H1 (cell line): ENCODE measurements at regions not wholly inside any gene's neighbourhood (a gene's known extent, or its start where the extent isn't known, plus 50 kb on each side); places are given as distances from the start of the nearest gene placed in this dataset.

ENCODE experiments used
- CTCF ChIA-PET: fragments of 300-600 bp; sonication (Branson Sonifier 250); formaldehyde crosslinking; loops from one replicate; lab custom pipeline; 2021; ENCODE audit not compliant: partially characterized antibody; lab: Charles Lee
- POLR2A ChIA-PET: fragments of 300-600 bp; sonication (Branson Sonifier 250); formaldehyde crosslinking; loops from one replicate; lab custom pipeline; 2021; ENCODE audit warnings: inconsistent platforms; ENCODE audit not compliant: partially characterized antibody; lab: Charles Lee
- DNase-seq, 2 experiments: peaks; one replicate each; pipeline versions ENCODE4 v3.0.0 to v3.0.0-alpha.2; 2010 to 2022; ENCODE audit warnings: low spot score in 2 of 2, low read depth in 1 of 2, mixed read lengths in 1 of 2
- FAIRE-seq: peaks from 2 replicates; lab custom pipeline; 2011; peaks lifted over from hg19 to GRCh38; lab: Jason Lieb, UNC
- H2AFZ ChIP-seq: 2 replicates; pipeline ENCODE4 v1.8.1; 2012; ENCODE audit warnings: low read length, inconsistent platforms
- H2AK5ac ChIP-seq: 2 replicates; pipeline ENCODE4 v1.6.1; 2013; ENCODE audit warnings: low read depth, low read length
- H2BK120ac ChIP-seq: replicated peaks from 2 replicates; pipeline ENCODE3; 2013; ENCODE audit warnings: low read depth, low read length, inconsistent platforms
- H2BK12ac ChIP-seq: 2 replicates; pipeline ENCODE4 v1.6.1; 2013; ENCODE audit warnings: low read depth, low read length
- H2BK15ac ChIP-seq: 2 replicates; pipeline ENCODE4 v1.6.1; 2013; ENCODE audit warnings: low read length
- H2BK20ac ChIP-seq: 2 replicates; pipeline ENCODE4 v1.6.1; 2013; ENCODE audit warnings: low read length
- H2BK5ac ChIP-seq: 2 replicates; pipeline ENCODE4 v1.6.1; 2013; ENCODE audit warnings: low read depth, low read length
- H3K14ac ChIP-seq: 2 replicates; pipeline ENCODE4 v1.6.1; 2013; ENCODE audit warnings: inconsistent platforms; ENCODE audit not compliant: insufficient read length
- H3K18ac ChIP-seq: 2 replicates; pipeline ENCODE4 v1.6.1; 2013; ENCODE audit warnings: low read length; ENCODE audit errors: extremely low read depth
- H3K23ac ChIP-seq: 2 replicates; pipeline ENCODE4 v1.6.1; 2013; ENCODE audit warnings: inconsistent platforms; ENCODE audit not compliant: insufficient read length
- H3K23me2 ChIP-seq: 2 replicates; pipeline ENCODE4 v1.6.1; 2013; ENCODE audit warnings: low read depth, low read length
- H3K27ac ChIP-seq: 2 replicates; pipeline ENCODE4 v1.6.1; 2011; ENCODE audit warnings: low read depth, low read length, inconsistent platforms
- H3K27me3 ChIP-seq, 4 experiments: replicated peaks in 1 of 4; 1 replicate in 1 of 4; 2 replicates in 3 of 4; pipeline versions ENCODE4 v1.6.1 to v1.8.1; 2011 to 2013; ENCODE audit warnings: low read length in 3 of 4, mild to moderate bottlenecking in 3 of 4, inconsistent platforms in 2 of 4, mixed read lengths in 2 of 4, moderate library complexity in 1 of 4; ENCODE audit not compliant: control insufficient read depth in 3 of 4, insufficient read depth in 3 of 4; ENCODE audit errors: extremely low read depth in 1 of 4
- H3K36me3 ChIP-seq, 4 experiments: 2 replicates each; pipeline versions ENCODE4 v1.6.1 to v1.8.1; 2011 to 2013; ENCODE audit warnings: mild to moderate bottlenecking in 4 of 4, low read length in 3 of 4, moderate library complexity in 2 of 4, control low read depth in 1 of 4, inconsistent platforms in 1 of 4; ENCODE audit not compliant: insufficient read depth in 4 of 4, control insufficient read depth in 2 of 4
- H3K4ac ChIP-seq: replicated peaks from 2 replicates; pipeline ENCODE3; 2013; ENCODE audit warnings: low read length, low read depth, mixed read lengths, inconsistent platforms; ENCODE audit not compliant: insufficient read length
- H3K4me1 ChIP-seq, 4 experiments: replicated peaks in 1 of 4; 1 replicate in 1 of 4; 2 replicates in 3 of 4; pipeline versions ENCODE4 v1.6.1 to v1.8.1; 2011 to 2013; ENCODE audit warnings: low read length in 3 of 4, inconsistent platforms in 2 of 4, mixed read lengths in 1 of 4; ENCODE audit not compliant: insufficient read depth in 4 of 4, control insufficient read depth in 3 of 4
- H3K4me2 ChIP-seq, 2 experiments: 2 replicates each; pipeline versions ENCODE4 v1.6.1 to v1.8.1; 2011 to 2013; ENCODE audit warnings: low read depth in 2 of 2, low read length in 2 of 2, control low read depth in 1 of 2, inconsistent platforms in 1 of 2, mild to moderate bottlenecking in 1 of 2; ENCODE audit not compliant: insufficient read depth in 1 of 2
- H3K4me3 ChIP-seq, 4 experiments: fragments of 200-600, 300-600 bp in 1 of 4; sonication (generic), shearing (Covaris generic), sonication (Bioruptor Twin) in 1 of 4; 2 replicates each; pipeline versions ENCODE4 v1.5.1 to v1.8.1; 2011 to 2016; ENCODE audit warnings: low read length in 4 of 4, low read depth in 3 of 4, control low read depth in 2 of 4, inconsistent platforms in 2 of 4, mild to moderate bottlenecking in 2 of 4, mixed read lengths in 1 of 4, moderate library complexity in 1 of 4; ENCODE audit not compliant: insufficient read depth in 2 of 4; ENCODE audit errors: extremely low read depth in 1 of 4
- H3K56ac ChIP-seq: replicated peaks from 2 replicates; pipeline ENCODE3; 2013; ENCODE audit warnings: low read depth, mild to moderate bottlenecking, mixed read lengths, low read length, inconsistent platforms; ENCODE audit not compliant: insufficient read length
- H3K79me1 ChIP-seq: 2 replicates; pipeline ENCODE4 v1.6.1; 2013; ENCODE audit warnings: low read depth, low read length, control low read depth
- H3K79me2 ChIP-seq, 2 experiments: 2 replicates each; pipeline versions ENCODE4 v1.6.1 to v1.8.1; 2012 to 2013; ENCODE audit warnings: low read length in 2 of 2, mild to moderate bottlenecking in 2 of 2, inconsistent platforms in 1 of 2; ENCODE audit not compliant: insufficient read depth in 2 of 2, control insufficient read depth in 1 of 2
- H3K9ac ChIP-seq, 4 experiments: replicated peaks in 1 of 4; 1 replicate in 1 of 4; 2 replicates in 3 of 4; pipeline versions ENCODE4 v1.6.1 to v1.8.1; 2011 to 2013; ENCODE audit warnings: low read depth in 3 of 4, low read length in 3 of 4, control low read depth in 2 of 4, mild to moderate bottlenecking in 2 of 4, moderate library complexity in 2 of 4, inconsistent platforms in 1 of 4; ENCODE audit errors: extremely low read depth in 1 of 4
- H3K9me3 ChIP-seq, 2 experiments: 2 replicates each; pipeline versions ENCODE4 v1.6.1 to v1.8.1; 2012 to 2013; ENCODE audit warnings: mild to moderate bottlenecking in 2 of 2, moderate library complexity in 2 of 2, control low read depth in 1 of 2, inconsistent platforms in 1 of 2, low read depth in 1 of 2, low read length in 1 of 2, mixed read lengths in 1 of 2; ENCODE audit not compliant: insufficient read depth in 2 of 2
- H4K20me1 ChIP-seq, 2 experiments: replicated peaks in 1 of 2; 2 replicates each; pipeline versions ENCODE3 to v1.8.1; 2011 to 2013; ENCODE audit warnings: inconsistent platforms in 2 of 2, low read length in 2 of 2, mild to moderate bottlenecking in 1 of 2; ENCODE audit not compliant: insufficient read depth in 2 of 2, control insufficient read depth in 1 of 2
- H4K5ac ChIP-seq: 2 replicates; pipeline ENCODE4 v1.6.1; 2013; ENCODE audit warnings: low read length, low read depth, mixed read lengths, inconsistent platforms; ENCODE audit not compliant: insufficient read length
- H4K8ac ChIP-seq: 2 replicates; pipeline ENCODE4 v1.8.0; 2013; ENCODE audit warnings: mild to moderate bottlenecking, moderate library complexity, low read length, inconsistent platforms; ENCODE audit not compliant: insufficient read depth; ENCODE audit errors: extremely low read depth
- H4K91ac ChIP-seq: replicated peaks from 2 replicates; pipeline ENCODE3; 2013; ENCODE audit warnings: low read length, mixed read lengths, inconsistent platforms; ENCODE audit not compliant: insufficient read length
- BACH1 ChIP-seq: IDR thresholded peaks from 2 replicates; pipeline ENCODE4 v1.6.1; 2012; ENCODE audit warnings: low read length, improper control_type of control experiment
- CTBP2 ChIP-seq: IDR thresholded peaks from 2 replicates; pipeline ENCODE4 v1.7.0; 2011; ENCODE audit warnings: borderline replicate concordance, mild to moderate bottlenecking, moderate library complexity, mixed read lengths, low read length; ENCODE audit not compliant: insufficient read depth, insufficient read length
- FOSL1 ChIP-seq: IDR thresholded peaks from 2 replicates; pipeline ENCODE4 v1.6.1; 2011; ENCODE audit warnings: mild to moderate bottlenecking, low read depth, low read length, moderate library complexity; ENCODE audit not compliant: insufficient read depth
- RXRA ChIP-seq: IDR thresholded peaks from 2 replicates; pipeline ENCODE4 v1.6.1; 2011; ENCODE audit warnings: low read depth, mild to moderate bottlenecking, low read length, moderate library complexity; ENCODE audit not compliant: insufficient read depth
- SP2 ChIP-seq: IDR thresholded peaks from 2 replicates; pipeline ENCODE4 v1.6.1; 2012; ENCODE audit warnings: mild to moderate bottlenecking, low read length, inconsistent platforms
- WGBS, 2 experiments: shearing (Covaris generic) in 1 of 2; methylation state at CpG; one replicate each; pipeline versions ENCODE4 v1.1.6 to v1.1.7; 2013 to 2015; ENCODE audit warnings: low lambda C conversion rate in 2 of 2, mixed read lengths in 2 of 2, inconsistent platforms in 1 of 2, low coverage in 1 of 2, missing lambda C conversion rate in 1 of 2; ENCODE audit not compliant: insufficient replicate concordance in 2 of 2, insufficient coverage in 1 of 2, insufficient read length in 1 of 2; ENCODE audit errors: extremely low coverage in 1 of 2, missing lambda C conversion rate in 1 of 2; 5-methylcytosine and 5-hydroxymethylcytosine counted together

DNA sequence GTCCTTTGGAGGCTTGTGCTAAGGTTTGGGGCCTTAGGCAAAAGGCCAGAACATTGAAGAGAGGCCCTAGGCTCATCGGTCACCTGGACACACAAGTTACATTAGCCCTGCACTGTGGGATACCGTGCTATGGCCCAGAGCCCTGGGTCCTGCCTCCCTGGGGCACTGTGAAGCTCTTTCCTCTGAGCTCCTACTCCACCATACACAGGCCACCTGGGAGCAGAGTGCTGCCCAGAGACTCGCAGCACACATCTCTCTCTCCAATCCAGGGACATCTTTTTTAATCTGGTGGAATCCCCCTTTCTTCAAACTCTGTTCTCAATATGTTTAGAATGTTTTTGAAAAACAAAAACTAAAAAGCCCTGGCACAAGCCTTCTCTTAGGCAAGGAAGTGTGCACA, 314.2 kb upstream of the RGS6 start:
- ChIA-PET POLR2A (no interaction called here), CTCF (no interaction called here)
- Histone ChIP-seq H3K14ac (no peak overlapping the region), H3K56ac (no peak overlapping the region), H4K5ac (no peak overlapping the region), H3K4me3 (no peak overlapping the region), H4K20me1 (peaks cover 0 to 2% of the 10 kb centered on the region in 2 experiments), H2BK12ac (no peak overlapping the region), H2BK5ac (no peak overlapping the region), H3K27me3 (no peaks in the 10 kb centered on the region), H3K27ac (no peak overlapping the region), H2BK15ac (no peak overlapping the region), H3K4me2 (no peak overlapping the region), H2AK5ac (no peak overlapping the region), H2AFZ (no peak overlapping the region), H3K18ac (no peak overlapping the region), H3K36me3 (no peaks in the 10 kb centered on the region), H4K91ac (no peak overlapping the region), H3K9ac (no peak overlapping the region), H2BK120ac (no peak overlapping the region), H3K4ac (no peak overlapping the region), H3K9me3 (no peaks in the 10 kb centered on the region), H3K79me1 (no peaks in the 10 kb centered on the region), H2BK20ac (no peak overlapping the region), H3K4me1 (peaks cover 0 to 4% (median under 1%) of the 10 kb centered on the region in 4 experiments; a peak in 2 of 7 replicates), H3K23ac (no peak overlapping the region), H4K8ac (peak overlapping the region; percentile 6; the same call in 1 of the 2 replicates), H3K79me2 (peaks cover 0 to 12% of the 10 kb centered on the region in 2 experiments; a peak in 1 of 4 replicates), H3K23me2 (no peaks in the 10 kb centered on the region)
- 77% methylated on average over 3 of the region's 3 CpGs; no CpG with 5 or more reads in 1 of the 2 experiments for WGBS, 2 experiments
- no peak for DNase-seq
- no peak for FAIRE-seq
- TF ChIP-seq CTBP2 (no peak), BACH1 (no peak), SP2 (no peak), RXRA (no peak), FOSL1 (no peak)
